ENCODE measurements at regions not wholly inside any gene's neighbourhood (a gene's known extent, or its start where the extent isn't known, plus 50 kb on each side); places are given as distances from the start of the nearest gene placed in this dataset.
"Not testable (repeated sequence)": the region's sequence is repeated elsewhere in the genome, so short reads cannot be mapped to it uniquely, and the experiment has no call there.

DNA sequence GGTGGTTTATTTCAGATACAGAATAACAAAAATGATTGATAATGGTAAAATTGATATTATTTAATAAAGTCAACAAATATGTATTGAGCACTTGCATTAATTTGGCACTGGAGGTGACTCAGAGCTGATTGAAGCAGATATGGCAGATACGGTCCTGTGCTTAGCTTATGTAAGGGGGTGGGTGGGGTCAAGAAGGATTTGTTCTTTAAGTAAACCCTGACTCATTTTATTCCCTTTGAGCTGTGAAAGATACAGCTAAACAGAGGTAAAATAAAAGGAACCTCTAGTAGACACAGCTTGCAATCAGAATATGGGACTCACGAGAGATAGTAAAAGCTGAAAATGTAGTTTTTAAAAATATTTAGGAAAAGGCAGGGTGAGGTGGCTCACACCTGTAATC lies 201.3 kb upstream of the CLINT1 start:
- DNase-seq (ENCODE audit: missing footprints) (no peak), ATAC-seq (no peak)
- intact Hi-C loops (cut with DNase I), result no loop called here

GRCh38 chr5:158058208-158059120 lies 199.5 kb upstream of the CLINT1 start:
- intact Hi-C loops (cut with DNase I), result no loop called here
- ATAC-seq (no peak), DNase-seq (ENCODE audit: missing footprints) (no peak)

- DNase-seq (ENCODE audit: missing footprints) (no peak), ATAC-seq (no peak)
- intact Hi-C loops (cut with DNase I), result no loop called here
These were observed 197.3 kb upstream of the CLINT1 start for GRCh38 chr5:158056130-158056825.

DNA sequence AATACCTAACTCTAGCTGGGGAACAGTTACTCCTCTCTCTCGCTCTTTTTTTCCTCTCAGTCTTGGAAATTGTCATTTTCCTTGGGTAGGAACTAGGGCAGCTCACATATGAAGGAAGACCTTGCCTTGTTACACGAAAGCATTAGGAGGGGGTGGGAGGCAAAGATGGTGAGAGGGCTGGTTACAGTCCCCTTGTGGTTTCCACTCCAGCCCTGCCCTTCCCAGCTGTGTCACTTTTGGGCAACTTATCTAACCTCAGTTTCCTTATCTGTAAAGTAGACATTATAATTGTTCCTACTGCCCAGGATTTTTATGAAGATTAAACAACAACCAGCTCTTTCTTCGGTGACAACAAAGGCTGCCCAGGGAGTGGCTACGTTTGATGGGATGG lies 196.2 kb upstream of the CLINT1 start:
- DNase-seq (ENCODE audit: missing footprints), result no peak
- no peak for ATAC-seq
- intact Hi-C loops (cut with DNase I), result no loop called here

DNA sequence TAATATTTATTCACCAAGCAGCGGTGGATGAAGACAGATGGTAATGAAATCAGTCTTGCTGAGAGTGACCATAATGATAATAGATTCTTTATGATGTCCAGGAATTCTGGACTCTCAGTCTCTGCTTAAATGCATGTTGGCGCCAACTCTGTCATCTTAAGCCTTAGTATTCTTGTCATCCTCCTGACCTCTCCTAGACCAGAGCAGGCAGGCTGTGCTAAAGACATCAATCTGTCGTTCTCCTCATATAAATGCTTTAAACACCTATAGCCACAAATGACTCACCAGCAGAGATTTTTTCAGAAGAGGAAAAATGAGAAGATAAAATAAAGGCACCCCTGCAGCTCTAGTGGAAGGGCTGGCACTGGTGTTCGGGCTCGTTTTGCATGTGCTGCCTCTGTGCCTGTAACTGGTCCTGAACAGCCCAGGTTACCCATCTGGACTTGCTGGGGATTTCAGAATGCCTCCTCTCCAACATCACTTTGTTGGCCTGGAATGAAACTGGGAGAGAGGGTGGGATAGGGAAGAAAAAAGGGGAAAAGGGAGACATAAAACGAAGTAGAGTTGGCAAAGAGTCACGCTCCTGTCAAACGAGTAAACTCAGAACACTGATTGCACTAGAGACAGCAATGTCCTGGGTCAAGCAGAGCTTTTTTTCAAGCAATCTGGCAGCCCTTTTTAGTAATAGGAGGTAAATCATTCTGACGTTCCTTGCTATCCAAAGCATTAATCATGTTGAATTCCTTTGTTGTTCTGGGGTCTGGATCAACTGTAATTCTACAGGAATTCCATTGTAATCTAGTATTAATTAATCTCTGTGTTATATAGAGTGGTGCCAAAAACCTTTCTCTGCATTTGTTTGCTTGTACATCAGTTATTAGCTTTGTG lies 195.5 kb upstream of the CLINT1 start:
- ATAC-seq (no peak), DNase-seq (ENCODE audit: missing footprints) (no peak)
- intact Hi-C loops (cut with DNase I), result no loop called here

DNA sequence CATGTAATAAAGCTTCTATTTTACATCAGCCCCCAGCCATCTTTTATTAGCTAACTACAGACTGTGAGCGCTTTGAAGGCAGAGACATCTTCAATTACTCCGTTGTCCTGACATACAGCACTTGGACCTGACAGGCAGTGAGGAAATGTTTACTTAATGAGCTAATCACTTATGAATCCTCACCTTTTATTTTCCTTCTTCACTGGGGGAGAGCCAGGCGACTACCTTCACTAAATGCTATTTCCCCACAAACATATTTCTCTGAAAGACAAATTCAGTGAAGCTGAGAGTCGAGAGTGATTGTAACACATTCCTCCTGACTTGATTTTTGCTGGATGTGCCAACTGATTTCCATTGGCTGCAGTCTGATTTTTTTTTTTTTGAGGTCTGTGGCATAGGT lies 192.1 kb upstream of the CLINT1 start:
- ATAC-seq (no peak), DNase-seq (ENCODE audit: missing footprints) (no peak)
- intact Hi-C loops (cut with DNase I), result no loop called here

DNA sequence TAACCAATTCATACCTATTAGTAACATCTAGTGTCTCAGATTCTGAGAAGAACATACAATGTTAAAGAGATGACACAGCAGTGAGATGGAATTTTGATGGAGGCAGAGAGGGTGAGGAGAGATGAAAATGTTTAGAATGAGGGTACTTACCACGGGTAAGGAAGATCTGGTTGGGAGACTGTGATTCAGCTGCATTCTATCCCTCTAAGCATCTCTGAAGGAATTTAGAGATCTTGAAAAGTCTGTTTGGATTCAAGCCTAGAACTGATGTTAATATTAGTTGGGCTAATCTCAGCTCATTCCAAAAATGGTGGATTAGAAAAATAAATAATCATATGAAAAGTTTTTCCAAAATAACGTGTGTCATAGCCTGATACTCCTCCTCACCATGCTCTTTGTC lies 191.5 kb upstream of the CLINT1 start:
- intact Hi-C loops (cut with DNase I), result no loop called here
- ATAC-seq (no peak), DNase-seq (ENCODE audit: missing footprints) (no peak)

DNA sequence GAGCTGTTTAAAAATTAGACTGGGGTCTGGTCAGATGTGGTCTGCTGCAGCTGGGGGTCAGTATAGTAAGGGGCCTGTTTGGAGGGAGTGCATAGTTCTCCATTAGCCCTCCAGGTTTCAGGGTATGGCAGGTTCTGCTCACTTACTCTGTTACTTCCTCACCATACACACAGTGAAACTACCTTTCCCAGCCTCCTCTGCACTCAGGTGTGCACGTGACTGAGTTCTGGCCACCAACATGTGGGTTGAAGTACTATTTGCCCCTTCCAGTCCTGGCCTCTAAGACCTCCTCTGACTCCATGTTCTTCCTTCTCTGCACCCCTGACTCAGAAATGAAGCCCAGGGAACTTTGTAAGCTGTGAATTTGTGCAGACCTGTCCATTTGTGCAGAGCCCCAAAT lies 190.5 kb upstream of the CLINT1 start:
- DNase-seq (ENCODE audit: missing footprints), result no peak
- ATAC-seq, result no peak
- intact Hi-C loops (cut with DNase I), result no loop called here

DNA sequence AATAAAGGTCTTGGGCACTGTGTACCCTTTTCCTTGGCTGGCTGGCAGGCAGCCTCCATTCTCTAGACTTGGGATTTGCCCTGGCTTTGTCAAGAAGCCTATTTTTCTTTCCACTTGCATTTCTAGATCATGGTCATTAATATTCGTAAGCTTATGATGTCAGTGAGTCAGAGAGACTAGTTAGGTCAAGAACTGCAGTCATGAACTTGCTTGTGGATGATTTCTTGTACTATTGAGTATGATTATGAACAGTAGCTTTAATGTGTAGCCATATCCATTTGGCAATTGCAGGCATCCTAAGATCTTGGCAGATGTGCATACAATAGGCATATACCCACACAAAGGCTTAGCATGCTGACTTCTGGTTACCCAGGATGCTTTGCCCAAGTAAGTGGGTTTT lies 186.8 kb upstream of the CLINT1 start:
- no peak for DNase-seq (ENCODE audit: missing footprints)
- no peak for ATAC-seq
- intact Hi-C loops (cut with DNase I), result no loop called here

GRCh38 chr5:158039911-158040347 lies 181.0 kb upstream of the CLINT1 start:
- ATAC-seq (no peak), DNase-seq (ENCODE audit: missing footprints) (no peak)
- intact Hi-C loops (cut with DNase I), result no loop called here

DNA sequence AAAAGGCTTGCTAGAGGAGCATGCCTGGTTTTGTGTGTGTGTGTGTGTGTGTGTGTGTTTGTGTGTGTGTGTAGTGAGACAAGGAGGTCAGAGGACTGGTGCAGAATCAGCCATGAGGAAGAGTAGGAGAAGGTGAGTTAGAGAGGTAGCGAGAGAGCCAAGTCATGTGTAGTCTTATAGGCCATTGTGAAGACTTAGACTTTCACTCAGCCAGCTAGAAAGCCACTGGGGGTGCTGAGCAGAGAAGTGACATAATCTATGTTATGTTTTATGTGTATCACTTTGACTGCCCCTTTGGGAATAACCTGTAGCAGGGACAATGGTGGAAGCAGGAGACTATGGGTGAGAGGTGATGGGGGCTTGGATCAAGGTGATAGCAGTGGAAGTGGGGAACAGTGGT lies 180.5 kb upstream of the CLINT1 start:
- no peak for ATAC-seq
- no peak for DNase-seq (ENCODE audit: missing footprints)
- intact Hi-C loops (cut with DNase I), result no loop called here

- ATAC-seq; DNase-seq (ENCODE audit: missing footprints); intact Hi-C loops (cut with DNase I): not testable (repeated sequence)
These were observed 178.1 kb upstream of the CLINT1 start for GRCh38 chr5:158036983-158037595.

- intact Hi-C loops (cut with DNase I); DNase-seq (ENCODE audit: missing footprints); ATAC-seq: not testable (repeated sequence)
These were observed 175.6 kb upstream of the CLINT1 start for GRCh38 chr5:158034586-158034985.

GRCh38 chr5:158033724-158034123 lies 174.8 kb upstream of the CLINT1 start:
- DNase-seq (ENCODE audit: missing footprints), result no peak
- ATAC-seq, result no peak
- intact Hi-C loops (cut with DNase I), result no loop called here

GRCh38 chr5:158033076-158033475 lies 174.1 kb upstream of the CLINT1 start:
- no peak for ATAC-seq
- DNase-seq (ENCODE audit: missing footprints), result no peak
- intact Hi-C loops (cut with DNase I), result no loop called here

DNA sequence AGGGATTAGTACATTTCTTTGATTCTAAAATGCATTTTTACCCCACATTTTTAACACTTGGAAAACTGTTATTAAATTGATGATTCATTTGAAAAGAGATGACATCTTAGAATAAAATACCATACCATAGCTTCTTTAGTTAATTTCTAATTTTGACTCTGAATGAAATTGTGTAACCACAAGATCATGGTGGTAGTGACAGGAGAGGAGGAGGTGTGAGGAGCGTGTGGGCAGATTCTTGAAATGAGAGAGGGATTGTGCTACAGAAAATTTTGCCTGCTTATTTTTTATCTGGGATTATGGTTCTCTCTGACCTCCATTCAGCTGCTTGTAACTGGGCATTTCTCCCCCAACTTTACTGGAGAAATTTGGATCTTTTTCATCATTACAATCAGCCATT lies 173.3 kb upstream of the CLINT1 start:
- DNase-seq (ENCODE audit: missing footprints) (no peak), ATAC-seq (no peak)
- intact Hi-C loops (cut with DNase I), result no loop called here

- intact Hi-C loops (cut with DNase I), result no loop called here
- ATAC-seq, result no peak
- no peak for DNase-seq (ENCODE audit: missing footprints)
These were observed 169.1 kb upstream of the CLINT1 start for GRCh38 chr5:158027806-158028775.

All from Right ventricle myocardium inferior (tissue), 1 donor.